ENCODE measurements at regions not wholly inside any gene's neighbourhood (a gene's known extent, or its start where the extent isn't known, plus 50 kb on each side); places are given as distances from the start of the nearest gene placed in this dataset.
"Not testable (repeated sequence)": the region's sequence is repeated elsewhere in the genome, so short reads cannot be mapped to it uniquely, and the experiment has no call there.

GRCh38 chr6:40855168-40855880 lies 183.7 kb downstream of the UNC5CL start:
- DNase-seq (no peak), ATAC-seq (replicated peaks in 1 of 2) (no peak)
- Mint-ChIP-seq H3K4me3 (no peak overlapping the region), H3K27me3 (ENCODE audit: low read depth) (no peaks in the 10 kb centered on the region), H3K9me3 (no peaks in the 10 kb centered on the region), H3K4me1 (ENCODE audit: low read depth) (peaks cover 7% of the 10 kb centered on the region), H3K27ac (no peak overlapping the region), H3K36me3 (ENCODE audit: insufficient read depth in 2 of 2) (no peaks in the 10 kb centered on the region)

GRCh38 chr6:40854592-40854991 lies 184.4 kb downstream of the UNC5CL start:
- Mint-ChIP-seq H3K4me1 (ENCODE audit: low read depth) (peaks cover 7% of the 10 kb centered on the region), H3K4me3 (no peak overlapping the region), H3K27me3 (ENCODE audit: low read depth) (no peaks in the 10 kb centered on the region), H3K27ac (no peak overlapping the region), H3K36me3 (ENCODE audit: insufficient read depth in 2 of 2) (no peaks in the 10 kb centered on the region), H3K9me3 (no peaks in the 10 kb centered on the region)
- DNase-seq (no peak), ATAC-seq (replicated peaks in 1 of 2) (no peak)

- Mint-ChIP-seq H3K27me3 (ENCODE audit: low read depth) (peaks cover 2% of the 10 kb centered on the region), H3K27ac (no peak overlapping the region), H3K36me3 (ENCODE audit: insufficient read depth in 2 of 2) (no peaks in the 10 kb centered on the region), H3K4me1 (ENCODE audit: low read depth) (peaks cover 7% of the 10 kb centered on the region), H3K9me3 (no peaks in the 10 kb centered on the region), H3K4me3 (no peak overlapping the region)
- DNase-seq: peak in 1 of 2 donors; percentile 23
- ATAC-seq (replicated peaks in 1 of 2): no peak
These were observed 186.1 kb downstream of the UNC5CL start for GRCh38 chr6:40852779-40853373.

- ATAC-seq (replicated peaks in 1 of 2) (no peak), DNase-seq (no peak)
- Mint-ChIP-seq H3K9me3 (no peaks in the 10 kb centered on the region), H3K4me1 (ENCODE audit: low read depth) (peaks cover 7% of the 10 kb centered on the region), H3K27me3 (ENCODE audit: low read depth) (peaks cover 19% of the 10 kb centered on the region), H3K27ac (no peak overlapping the region), H3K36me3 (ENCODE audit: insufficient read depth in 2 of 2) (no peaks in the 10 kb centered on the region), H3K4me3 (no peak overlapping the region)
These were observed 189.5 kb downstream of the UNC5CL start for GRCh38 chr6:40849546-40849945.

- DNase-seq (no peak), ATAC-seq (replicated peaks in 1 of 2) (no peak)
- H3K4me3 Mint-ChIP-seq: no peak overlapping the region
- peaks cover 7% of the 10 kb centered on the region for H3K4me1 Mint-ChIP-seq (ENCODE audit: low read depth)
- no peak overlapping the region for H3K27ac Mint-ChIP-seq
- H3K9me3 Mint-ChIP-seq: no peaks in the 10 kb centered on the region
- H3K27me3 Mint-ChIP-seq (ENCODE audit: low read depth): peaks cover 24% of the 10 kb centered on the region
- H3K36me3 Mint-ChIP-seq (ENCODE audit: insufficient read depth in 2 of 2): no peaks in the 10 kb centered on the region
These were observed 190.0 kb downstream of the UNC5CL start for GRCh38 chr6:40848868-40849514.

- Mint-ChIP-seq H3K9me3 (no peaks in the 10 kb centered on the region), H3K4me3 (no peak overlapping the region), H3K36me3 (ENCODE audit: insufficient read depth in 2 of 2) (no peaks in the 10 kb centered on the region), H3K27me3 (ENCODE audit: low read depth) (peaks cover 33% of the 10 kb centered on the region), H3K27ac (no peak overlapping the region), H3K4me1 (ENCODE audit: low read depth) (peaks cover 6% of the 10 kb centered on the region)
- no peak for ATAC-seq (replicated peaks in 1 of 2)
- DNase-seq: no peak
These were observed 191.0 kb downstream of the UNC5CL start for GRCh38 chr6:40848038-40848437.

GRCh38 chr6:40845553-40845952 lies 193.5 kb downstream of the UNC5CL start:
- ATAC-seq (replicated peaks in 1 of 2) (no peak), DNase-seq (peak; percentile 13 to 20)
- H3K4me3 Mint-ChIP-seq: no peak overlapping the region
- no peaks in the 10 kb centered on the region for H3K9me3 Mint-ChIP-seq
- no peaks in the 10 kb centered on the region for H3K36me3 Mint-ChIP-seq (ENCODE audit: insufficient read depth in 2 of 2)
- no peak overlapping the region for H3K27ac Mint-ChIP-seq
- H3K27me3 Mint-ChIP-seq (ENCODE audit: low read depth): peaks cover 49% of the 10 kb centered on the region
- H3K4me1 Mint-ChIP-seq (ENCODE audit: low read depth): no peaks in the 10 kb centered on the region

- DNase-seq: no peak
- Mint-ChIP-seq H3K27ac (no peak overlapping the region), H3K27me3 (ENCODE audit: low read depth) (peaks cover 49% of the 10 kb centered on the region), H3K4me1 (ENCODE audit: low read depth) (no peaks in the 10 kb centered on the region), H3K36me3 (ENCODE audit: insufficient read depth in 2 of 2) (no peaks in the 10 kb centered on the region), H3K4me3 (no peak overlapping the region), H3K9me3 (no peaks in the 10 kb centered on the region)
- no peak for ATAC-seq (replicated peaks in 1 of 2)
These were observed 194.8 kb downstream of the UNC5CL start for GRCh38 chr6:40844246-40844645.

- no peaks in the 10 kb centered on the region for H3K36me3 Mint-ChIP-seq (ENCODE audit: insufficient read depth in 2 of 2)
- H3K4me3 Mint-ChIP-seq: no peak overlapping the region
- H3K27me3 Mint-ChIP-seq (ENCODE audit: low read depth): peaks cover 42% of the 10 kb centered on the region
- DNase-seq (no peak), ATAC-seq (replicated peaks in 1 of 2) (no peak)
- no peak overlapping the region for H3K27ac Mint-ChIP-seq
- H3K4me1 Mint-ChIP-seq (ENCODE audit: low read depth): no peaks in the 10 kb centered on the region
- no peaks in the 10 kb centered on the region for H3K9me3 Mint-ChIP-seq
These were observed 197.3 kb downstream of the UNC5CL start for GRCh38 chr6:40841721-40842120.

- Mint-ChIP-seq H3K36me3 (ENCODE audit: insufficient read depth in 2 of 2) (no peaks in the 10 kb centered on the region), H3K4me3 (no peak overlapping the region), H3K4me1 (ENCODE audit: low read depth) (no peaks in the 10 kb centered on the region), H3K9me3 (no peaks in the 10 kb centered on the region), H3K27me3 (ENCODE audit: low read depth) (peaks cover 36% of the 10 kb centered on the region), H3K27ac (no peak overlapping the region)
- ATAC-seq (replicated peaks in 1 of 2): no peak
- no peak for DNase-seq
These were observed 206.3 kb downstream of the UNC5CL start for GRCh38 chr6:40832691-40833090.

GRCh38 chr6:40831381-40831780 lies 207.6 kb downstream of the UNC5CL start:
- no peaks in the 10 kb centered on the region for H3K9me3 Mint-ChIP-seq
- H3K27me3 Mint-ChIP-seq (ENCODE audit: low read depth): peaks cover 33% of the 10 kb centered on the region
- no peak overlapping the region for H3K4me3 Mint-ChIP-seq
- H3K27ac Mint-ChIP-seq: no peak overlapping the region
- no peaks in the 10 kb centered on the region for H3K36me3 Mint-ChIP-seq (ENCODE audit: insufficient read depth in 2 of 2)
- ATAC-seq (replicated peaks in 1 of 2): no peak
- H3K4me1 Mint-ChIP-seq (ENCODE audit: low read depth): no peaks in the 10 kb centered on the region
- DNase-seq: no peak

GRCh38 chr6:40825102-40825501 lies 213.9 kb downstream of the UNC5CL start:
- DNase-seq (no peak), ATAC-seq (replicated peaks in 1 of 2) (no peak)
- H3K9me3 Mint-ChIP-seq: no peaks in the 10 kb centered on the region
- H3K4me3 Mint-ChIP-seq: no peak overlapping the region
- no peaks in the 10 kb centered on the region for H3K4me1 Mint-ChIP-seq (ENCODE audit: low read depth)
- H3K36me3 Mint-ChIP-seq (ENCODE audit: insufficient read depth in 2 of 2): no peaks in the 10 kb centered on the region
- H3K27me3 Mint-ChIP-seq (ENCODE audit: low read depth): peaks cover 22% of the 10 kb centered on the region
- no peak overlapping the region for H3K27ac Mint-ChIP-seq

GRCh38 chr6:40823917-40824891 lies 214.8 kb downstream of the UNC5CL start:
- H3K4me3 Mint-ChIP-seq; H3K4me1 Mint-ChIP-seq (ENCODE audit: low read depth); H3K27ac Mint-ChIP-seq; H3K36me3 Mint-ChIP-seq (ENCODE audit: insufficient read depth in 2 of 2); H3K9me3 Mint-ChIP-seq: not testable (repeated sequence)
- H3K27me3 Mint-ChIP-seq (ENCODE audit: low read depth): peaks cover 18% of the 10 kb centered on the region
- DNase-seq (peak; percentile 47 to 60), ATAC-seq (replicated peaks in 1 of 2) (peak; percentile 48 to 61)
